ENCODE measurements at regions not wholly inside any gene's neighbourhood (a gene's known extent, or its start where the extent isn't known, plus 50 kb on each side); places are given as distances from the start of the nearest gene placed in this dataset.

- DNase-seq: peak; percentile 80
These were observed 135.0 kb upstream of the ARL4C start for GRCh38 chr2:234631646-234632514.

- peak; percentile 27 for DNase-seq
These were observed 133.9 kb upstream of the ARL4C start for GRCh38 chr2:234630801-234631261.

GRCh38 chr2:234629596-234629995 is 132.7 kb upstream of the ARL4C start:
- no peak for DNase-seq

GRCh38 chr2:234628953-234629352 is 132.1 kb upstream of the ARL4C start:
- no peak for DNase-seq

GRCh38 chr2:234627308-234627707 is 130.4 kb upstream of the ARL4C start:
- DNase-seq: no peak

- no peak for DNase-seq
These were observed 129.8 kb upstream of the ARL4C start for GRCh38 chr2:234626566-234627130.

GRCh38 chr2:234625626-234626250 is 128.9 kb upstream of the ARL4C start:
- DNase-seq: no peak

- DNase-seq: no peak
These were observed 126.7 kb upstream of the ARL4C start for GRCh38 chr2:234623521-234623991.

GRCh38 chr2:234621120-234621519 is 124.2 kb upstream of the ARL4C start:
- no peak for DNase-seq

- no peak for DNase-seq
These were observed 123.1 kb upstream of the ARL4C start for GRCh38 chr2:234620018-234620417.

- no peak for DNase-seq
These were observed 118.9 kb upstream of the ARL4C start for GRCh38 chr2:234615643-234616356.

GRCh38 chr2:234611209-234611608 is 114.3 kb upstream of the ARL4C start:
- DNase-seq: no peak

- DNase-seq: no peak
These were observed 112.1 kb upstream of the ARL4C start for GRCh38 chr2:234608946-234609345.

GRCh38 chr2:234607691-234608090 is 110.8 kb upstream of the ARL4C start:
- DNase-seq: no peak

GRCh38 chr2:234606896-234607295 is 110.0 kb upstream of the ARL4C start:
- DNase-seq: no peak

- no peak for DNase-seq
These were observed 106.7 kb upstream of the ARL4C start for GRCh38 chr2:234603619-234604018.

- no peak for DNase-seq
These were observed 104.3 kb upstream of the ARL4C start for GRCh38 chr2:234601213-234601612.

- DNase-seq: no peak
These were observed 100.6 kb upstream of the ARL4C start for GRCh38 chr2:234597576-234597861.

- DNase-seq: no peak
These were observed 100.1 kb upstream of the ARL4C start for GRCh38 chr2:234596696-234597575.

GRCh38 chr2:234595829-234596228 is 98.9 kb upstream of the ARL4C start:
- DNase-seq: no peak

GRCh38 chr2:234594715-234595114 is 97.8 kb upstream of the ARL4C start:
- DNase-seq: no peak

GRCh38 chr2:234593636-234594035 is 96.8 kb upstream of the ARL4C start:
- DNase-seq: no peak

Measured in NCI-H146 (cell line).